ENCODE measurements at regions not wholly inside any gene's neighbourhood (a gene's known extent, or its start where the extent isn't known, plus 50 kb on each side); places are given as distances from the start of the nearest gene placed in this dataset.

GRCh38 chr12:65720136-65721130 is 103.8 kb upstream of the HMGA2 start:
- Histone ChIP-seq H3K4me3 (no peak overlapping the region), H3K4me1 (no peaks in the 10 kb centered on the region), H3K27ac (no peak overlapping the region), H3K27me3 (no peaks in the 10 kb centered on the region), H3K36me3 (no peaks in the 10 kb centered on the region), H3K9me3 (no peaks in the 10 kb centered on the region)
- no peak for DNase-seq (ENCODE audit: low spot score in 2 of 2)
- intact Hi-C loops (cut with DNase I; ENCODE audit: low total_unique reads) = no loop called here
- TF ChIP-seq POLR2AphosphoS5 (IDR thresholded peaks at IDR 0.05) (no peak), POLR2A (IDR thresholded peaks at IDR 0.05) (no peak)
- TF ChIP-seq, protein P1, sequence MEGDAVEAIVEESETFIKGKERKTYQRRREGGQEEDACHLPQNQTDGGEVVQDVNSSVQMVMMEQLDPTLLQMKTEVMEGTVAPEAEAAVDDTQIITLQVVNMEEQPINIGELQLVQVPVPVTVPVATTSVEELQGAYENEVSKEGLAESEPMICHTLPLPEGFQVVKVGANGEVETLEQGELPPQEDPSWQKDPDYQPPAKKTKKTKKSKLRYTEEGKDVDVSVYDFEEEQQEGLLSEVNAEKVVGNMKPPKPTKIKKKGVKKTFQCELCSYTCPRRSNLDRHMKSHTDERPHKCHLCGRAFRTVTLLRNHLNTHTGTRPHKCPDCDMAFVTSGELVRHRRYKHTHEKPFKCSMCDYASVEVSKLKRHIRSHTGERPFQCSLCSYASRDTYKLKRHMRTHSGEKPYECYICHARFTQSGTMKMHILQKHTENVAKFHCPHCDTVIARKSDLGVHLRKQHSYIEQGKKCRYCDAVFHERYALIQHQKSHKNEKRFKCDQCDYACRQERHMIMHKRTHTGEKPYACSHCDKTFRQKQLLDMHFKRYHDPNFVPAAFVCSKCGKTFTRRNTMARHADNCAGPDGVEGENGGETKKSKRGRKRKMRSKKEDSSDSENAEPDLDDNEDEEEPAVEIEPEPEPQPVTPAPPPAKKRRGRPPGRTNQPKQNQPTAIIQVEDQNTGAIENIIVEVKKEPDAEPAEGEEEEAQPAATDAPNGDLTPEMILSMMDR (IDR thresholded peaks at IDR 0.05) = no peak

GRCh38 chr12:65721541-65722190 is 102.6 kb upstream of the HMGA2 start:
- Histone ChIP-seq H3K27ac (no peak overlapping the region), H3K36me3 (no peaks in the 10 kb centered on the region), H3K4me3 (no peak overlapping the region), H3K4me1 (no peaks in the 10 kb centered on the region), H3K27me3 (peaks cover 0 to under 1% of the 10 kb centered on the region in 2 donors), H3K9me3 (no peaks in the 10 kb centered on the region)
- intact Hi-C loops (cut with DNase I; ENCODE audit: low total_unique reads) = no loop called here
- DNase-seq (ENCODE audit: low spot score in 2 of 2) = no peak
- TF ChIP-seq, protein P1 (IDR thresholded peaks at IDR 0.05) = no peak
- TF ChIP-seq POLR2A (IDR thresholded peaks at IDR 0.05) (no peak), POLR2AphosphoS5 (IDR thresholded peaks at IDR 0.05) (no peak)

DNA sequence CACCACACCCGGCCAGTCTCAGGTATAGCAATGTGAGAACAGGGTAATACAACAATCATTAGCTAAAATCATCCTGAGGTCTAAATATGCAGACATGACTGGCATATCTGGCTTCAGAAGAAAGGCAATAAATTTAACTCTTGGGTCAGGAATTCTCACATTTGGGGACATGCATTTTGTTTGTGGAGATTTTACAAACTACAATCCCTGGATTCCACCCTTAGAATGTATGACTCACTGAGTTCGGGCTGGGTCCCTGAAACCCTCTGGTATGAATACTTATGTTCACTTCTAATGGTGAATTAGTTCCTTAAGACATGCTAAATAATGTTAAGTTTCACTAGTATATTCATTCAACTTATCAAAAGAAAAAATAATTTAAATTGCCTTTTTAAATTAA is 98.9 kb upstream of the HMGA2 start:
- no peak overlapping the region for H3K4me3 ChIP-seq
- H3K4me1 ChIP-seq = no peaks in the 10 kb centered on the region
- H3K27me3 ChIP-seq = peaks cover 5 to 36% of the 10 kb centered on the region in 2 donors
- DNase-seq (ENCODE audit: low spot score in 2 of 2) = no peak
- H3K27ac ChIP-seq = no peak overlapping the region
- TF ChIP-seq, protein P1 (IDR thresholded peaks at IDR 0.05) = no peak
- TF ChIP-seq POLR2A (IDR thresholded peaks at IDR 0.05) (no peak), POLR2AphosphoS5 (IDR thresholded peaks at IDR 0.05) (no peak)
- H3K36me3 ChIP-seq = no peaks in the 10 kb centered on the region
- no peaks in the 10 kb centered on the region for H3K9me3 ChIP-seq
- intact Hi-C loops (cut with DNase I; ENCODE audit: low total_unique reads) = no loop called here

- intact Hi-C loops (cut with DNase I; ENCODE audit: low total_unique reads) = no loop called here
- Histone ChIP-seq H3K27me3 (peaks cover 5 to 56% of the 10 kb centered on the region in 2 donors), H3K27ac (no peak overlapping the region), H3K4me1 (no peaks in the 10 kb centered on the region), H3K9me3 (no peaks in the 10 kb centered on the region), H3K36me3 (no peaks in the 10 kb centered on the region), H3K4me3 (no peak overlapping the region)
- no peak for DNase-seq (ENCODE audit: low spot score in 2 of 2)
- TF ChIP-seq, protein P1 (IDR thresholded peaks at IDR 0.05) = no peak
- TF ChIP-seq POLR2AphosphoS5 (IDR thresholded peaks at IDR 0.05) = no peak
- TF ChIP-seq POLR2A (IDR thresholded peaks at IDR 0.05) = no peak
Observed at GRCh38 chr12:65728455-65728847, 95.8 kb upstream of the HMGA2 start.
